HG02981 (cell line): ENCODE measurements at regions not wholly inside any gene's neighbourhood (a gene's known extent, or its start where the extent isn't known, plus 50 kb on each side); places are given as distances from the start of the nearest gene placed in this dataset.
"Not testable (repeated sequence)": the region's sequence is repeated elsewhere in the genome, so short reads cannot be mapped to it uniquely, and the experiment has no call there.

Experiments
- ATAC-seq: cut with Tn5 transposase; IDR thresholded peaks from one replicate; pipeline ENCODE4 v1.9.1; 2021; ENCODE audit warnings: mild to moderate bottlenecking, moderate library complexity; ENCODE audit not compliant: unreplicated experiment

DNA sequence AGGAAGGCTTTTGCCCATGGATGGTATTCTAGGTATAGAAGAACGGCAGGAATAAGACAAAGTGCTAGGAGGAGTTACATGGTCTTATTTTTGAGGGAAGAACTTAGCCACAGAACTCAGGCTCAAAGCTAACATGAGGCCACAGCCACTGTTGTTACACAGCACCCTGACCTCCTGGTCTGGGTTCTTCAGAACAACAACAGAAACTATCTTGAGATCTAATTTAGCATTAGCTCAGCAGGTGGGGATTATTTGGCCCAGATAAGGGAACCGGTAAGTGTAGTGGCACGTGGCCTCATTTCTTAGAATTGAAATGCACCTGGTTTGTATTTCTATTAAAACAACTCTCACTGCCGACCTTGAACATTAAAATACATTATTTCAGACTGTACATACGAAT, 1168.7 kb upstream of the SEMA6A start:
- ATAC-seq = no peak

DNA sequence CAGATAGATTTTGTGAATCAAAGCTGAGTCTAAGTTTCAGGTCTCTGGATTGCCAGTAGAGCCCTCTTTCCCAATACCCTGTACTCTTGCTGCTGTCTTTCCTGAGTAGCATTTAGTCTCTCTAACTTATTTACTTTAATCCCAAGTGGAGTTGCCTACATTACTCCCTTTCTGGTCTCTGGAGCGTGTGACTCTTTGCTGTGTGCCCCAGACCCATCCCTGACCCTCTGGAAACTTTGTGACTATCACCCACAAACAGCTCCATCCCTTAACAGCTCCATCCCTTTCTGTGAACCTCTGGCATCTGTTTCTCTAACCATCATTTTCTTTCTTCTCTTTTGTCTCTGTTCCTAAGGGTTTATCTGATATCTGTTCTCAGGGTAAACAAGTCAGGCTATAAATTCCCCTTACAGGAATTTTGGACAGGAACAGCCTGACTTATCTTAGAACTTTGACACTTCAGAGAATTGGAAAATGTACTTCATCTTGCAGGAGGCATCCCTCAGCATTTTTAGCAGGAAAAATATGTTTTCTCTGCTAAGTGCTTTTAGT, 1167.1 kb upstream of the SEMA6A start:
- ATAC-seq = no peak

DNA sequence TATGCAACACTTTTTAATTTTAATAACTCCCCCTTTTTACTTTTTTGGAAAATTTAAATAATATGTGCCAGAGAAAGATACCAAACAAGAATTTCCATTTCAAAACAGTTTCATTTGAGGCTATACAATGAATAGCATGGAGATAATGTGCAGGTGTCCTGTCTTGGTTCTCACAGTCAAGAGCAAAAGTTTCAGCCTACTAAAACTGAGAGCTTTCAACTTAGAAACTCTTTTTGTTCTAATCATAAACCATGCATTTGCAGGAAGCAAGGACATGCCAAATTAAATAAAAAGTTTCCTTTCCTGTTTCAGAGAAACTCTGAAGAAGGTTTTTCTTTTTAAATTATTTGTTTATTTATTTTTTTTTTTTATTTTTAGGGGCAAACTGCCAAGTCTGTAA, 1165.6 kb upstream of the SEMA6A start:
- ATAC-seq = no peak

DNA sequence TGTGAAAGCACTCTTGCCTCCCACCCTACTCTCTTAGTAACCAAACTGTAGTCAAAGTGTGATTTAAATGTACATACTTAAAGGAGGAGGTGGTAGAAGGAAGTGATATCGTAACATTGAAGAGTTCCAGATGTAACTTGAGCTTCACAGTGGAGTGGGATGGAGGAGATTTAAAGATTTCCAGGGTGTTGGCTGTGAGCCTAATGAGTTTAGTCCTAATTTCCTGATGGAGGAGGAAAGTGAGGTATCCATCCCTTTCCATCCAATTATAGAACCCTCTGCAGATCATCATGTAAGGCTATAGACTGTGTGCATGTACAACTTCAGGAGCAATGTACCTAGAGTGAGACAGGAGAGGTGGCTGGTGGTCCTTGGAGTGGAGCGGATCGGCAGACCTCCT, 1163.9 kb upstream of the SEMA6A start:
- ATAC-seq = no peak

DNA sequence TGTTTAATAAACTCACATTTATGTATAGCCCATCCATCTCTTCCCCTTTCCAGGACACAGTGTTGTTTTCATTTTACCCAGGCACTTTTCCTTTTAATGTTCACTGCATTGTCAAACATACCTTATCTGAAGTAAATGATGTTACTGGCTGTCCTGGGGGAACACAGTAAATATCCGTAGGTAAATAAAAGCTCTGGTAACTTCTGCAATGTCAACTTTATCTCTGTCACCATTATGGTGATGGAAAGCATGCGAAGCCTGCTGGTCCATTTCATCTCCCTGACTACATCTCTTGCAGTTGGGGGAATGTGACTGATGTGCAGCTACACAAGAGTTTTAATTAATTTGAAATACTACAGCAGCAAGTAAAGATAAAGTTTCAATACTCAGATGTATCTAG, 1162.1 kb upstream of the SEMA6A start:
- ATAC-seq = no peak

DNA sequence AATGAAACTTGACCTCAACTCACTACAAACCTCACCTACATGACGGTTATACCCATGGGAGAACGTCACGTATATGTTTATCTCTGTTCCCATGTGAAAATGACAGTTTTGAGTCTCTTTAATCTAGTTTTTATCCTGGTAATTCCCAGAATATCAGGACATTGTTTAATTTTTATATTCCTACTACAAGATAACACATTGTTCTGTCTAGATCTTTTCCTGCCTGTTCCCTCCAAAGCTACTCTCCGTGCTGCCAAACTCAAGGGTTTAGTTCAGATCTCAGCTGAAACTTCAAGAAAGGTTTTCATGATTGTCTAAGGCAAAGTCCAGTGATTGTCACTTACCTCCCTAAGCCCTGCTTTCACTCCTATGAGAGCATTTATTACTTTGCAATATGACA, 1159.4 kb upstream of the SEMA6A start:
- no peak for ATAC-seq

DNA sequence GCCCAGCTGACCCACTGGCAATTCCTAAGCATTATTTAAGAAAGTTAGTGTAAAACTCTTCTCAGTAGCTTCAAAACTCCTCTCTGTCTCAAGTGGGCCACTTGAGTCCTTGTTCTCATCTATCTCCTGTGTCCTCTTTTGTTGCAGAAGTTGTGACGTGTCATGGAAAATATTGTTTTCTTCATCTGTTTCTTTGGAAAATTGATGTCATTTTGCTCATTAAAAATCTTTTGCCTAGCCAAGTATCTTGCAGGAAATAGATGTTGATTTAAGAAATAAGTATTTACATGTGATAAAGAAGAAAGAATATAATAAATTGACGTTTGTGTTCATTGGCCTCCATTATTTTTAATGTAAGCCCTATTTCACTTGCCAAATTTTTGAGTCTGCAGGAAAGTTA, 1158.4 kb upstream of the SEMA6A start:
- ATAC-seq = no peak

DNA sequence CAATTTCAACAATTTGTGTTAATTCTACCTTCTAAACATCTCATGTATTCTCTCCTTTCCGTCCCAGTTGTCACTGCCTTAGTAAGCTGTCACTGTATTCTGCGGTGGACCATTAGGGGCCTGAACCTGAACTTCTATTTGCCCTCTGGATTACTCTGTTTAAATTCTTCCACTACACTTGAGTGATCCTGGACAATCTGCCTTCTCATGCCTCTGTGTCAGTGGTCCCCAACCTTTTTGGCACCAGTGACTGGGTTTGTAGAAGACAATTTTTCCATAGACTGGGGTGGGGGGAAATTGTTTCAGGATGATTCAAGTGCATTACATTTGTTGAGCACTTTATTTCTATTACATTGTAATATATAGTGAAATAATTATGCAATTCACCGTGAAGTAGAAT, 1157.6 kb upstream of the SEMA6A start:
- no peak for ATAC-seq

DNA sequence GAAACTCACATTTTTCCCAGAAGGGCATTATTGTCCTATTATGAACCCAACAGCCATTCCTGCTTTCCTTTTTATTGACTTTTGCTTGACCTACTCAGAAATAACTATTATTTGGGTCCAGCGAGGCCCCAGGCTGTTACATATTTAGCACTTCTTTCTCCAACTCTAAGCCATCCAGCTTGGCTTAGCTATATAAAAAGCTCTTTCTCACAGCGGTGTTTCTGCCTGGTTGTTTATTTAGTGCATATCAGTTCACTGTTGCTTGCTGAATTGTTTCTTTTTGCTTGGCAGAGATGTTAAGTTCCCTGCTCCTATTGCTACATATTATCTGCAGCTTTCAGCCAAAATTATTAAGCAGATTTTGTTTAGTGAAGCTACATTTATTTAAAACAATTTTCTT, 1156.8 kb upstream of the SEMA6A start:
- no peak for ATAC-seq

DNA sequence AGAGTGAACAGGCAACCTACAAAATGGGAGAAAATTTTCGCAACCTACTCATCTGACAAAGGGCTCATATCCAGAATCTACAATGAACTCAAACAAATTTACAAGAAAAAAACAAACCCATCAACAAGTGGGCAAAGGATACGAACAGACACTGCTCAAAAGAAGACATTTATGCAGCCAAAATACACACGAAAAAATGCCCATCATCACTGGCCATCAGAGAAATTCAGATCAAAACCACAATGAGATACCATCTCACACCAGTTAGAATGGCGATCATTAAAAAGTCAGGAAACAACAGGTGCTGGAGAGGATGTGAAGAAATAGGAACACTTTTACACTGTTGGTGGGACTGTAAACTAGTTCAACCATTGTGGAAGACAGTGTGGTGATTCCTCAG, 1146.2 kb upstream of the SEMA6A start:
- ATAC-seq = not testable (repeated sequence)

DNA sequence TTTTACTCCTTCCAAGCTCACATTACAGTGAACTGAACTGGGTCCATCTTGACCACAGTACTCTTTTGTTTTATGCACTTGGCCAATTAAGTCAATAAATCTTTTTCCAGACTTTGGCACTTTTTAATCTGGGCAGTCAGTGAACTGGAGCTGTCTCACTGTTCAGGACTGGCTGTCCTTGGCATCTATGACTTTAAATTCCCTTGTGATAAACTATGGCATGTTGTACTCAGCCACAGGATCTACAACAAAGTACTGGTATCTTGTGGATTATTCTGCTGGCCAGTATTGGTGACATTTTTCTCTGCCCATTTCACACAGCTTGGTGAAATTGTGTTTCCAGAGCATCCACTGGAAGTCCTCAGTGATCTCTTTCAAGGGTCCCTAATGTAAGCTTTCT, 1144.8 kb upstream of the SEMA6A start:
- no peak for ATAC-seq

DNA sequence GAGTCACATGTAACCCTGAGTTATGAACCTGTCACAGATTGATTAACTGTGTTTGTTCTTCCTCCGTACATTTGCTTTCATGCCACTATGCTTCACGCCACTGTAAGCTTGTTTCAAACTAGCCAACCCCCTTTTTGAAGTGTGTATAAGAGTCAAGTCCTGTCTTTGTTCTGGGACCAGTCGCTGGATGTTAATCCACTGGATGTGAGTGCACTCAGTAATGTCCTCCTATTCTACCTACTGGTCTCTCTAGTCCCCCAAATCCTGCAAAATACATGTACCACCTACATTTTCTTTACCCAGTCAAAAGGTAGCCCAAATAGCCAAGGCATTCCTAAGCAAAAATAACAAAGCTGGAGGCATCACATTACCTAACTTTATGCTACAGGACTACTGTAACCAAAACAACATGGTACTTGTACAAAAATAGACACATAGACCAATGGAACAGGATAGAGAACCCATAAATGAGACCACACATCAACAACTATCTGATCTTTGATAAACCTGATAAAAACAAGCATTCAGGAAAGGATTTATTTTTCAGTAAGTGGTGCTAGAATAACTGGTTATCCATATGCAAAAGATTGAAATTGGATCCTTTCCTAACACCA, 1139.1 kb upstream of the SEMA6A start:
- no peak for ATAC-seq

DNA sequence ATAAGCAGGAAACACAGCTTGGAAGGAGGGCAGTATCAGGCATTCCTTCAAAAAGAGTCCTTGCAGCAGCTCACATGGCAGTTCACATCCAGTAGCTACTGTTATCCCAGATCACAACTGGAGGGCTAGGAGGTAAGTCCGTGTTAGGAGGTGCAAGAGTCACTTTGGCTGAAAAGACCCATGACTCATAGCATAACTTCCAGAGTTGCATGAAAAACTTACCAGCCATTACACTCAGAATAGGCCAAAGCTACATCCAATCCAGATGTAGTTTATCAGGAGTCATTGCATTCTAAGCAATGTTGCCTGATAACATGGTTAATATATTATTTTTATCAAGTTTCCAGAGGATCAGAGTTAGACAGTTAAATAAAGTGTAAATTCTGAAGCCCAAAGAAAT, 1126.4 kb upstream of the SEMA6A start:
- ATAC-seq = no peak

DNA sequence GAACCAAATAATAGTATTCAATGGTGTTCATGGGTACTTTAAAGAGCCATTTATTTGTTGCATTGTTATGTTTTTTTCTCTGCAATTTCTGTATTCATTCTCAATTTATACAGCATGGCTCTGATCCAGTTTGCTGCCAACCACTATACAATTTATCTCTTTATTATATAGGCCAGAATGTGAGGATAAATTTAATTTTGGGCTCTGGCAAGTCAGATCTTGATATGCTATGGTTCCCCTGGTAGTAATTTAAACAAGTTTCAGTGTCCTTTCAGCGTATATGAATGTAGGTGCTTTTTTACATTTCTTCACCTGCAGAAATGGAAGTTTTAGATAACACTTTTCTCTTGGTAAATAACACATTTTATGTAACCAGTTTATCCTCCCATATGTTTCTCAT, 1118.0 kb upstream of the SEMA6A start:
- ATAC-seq = no peak

DNA sequence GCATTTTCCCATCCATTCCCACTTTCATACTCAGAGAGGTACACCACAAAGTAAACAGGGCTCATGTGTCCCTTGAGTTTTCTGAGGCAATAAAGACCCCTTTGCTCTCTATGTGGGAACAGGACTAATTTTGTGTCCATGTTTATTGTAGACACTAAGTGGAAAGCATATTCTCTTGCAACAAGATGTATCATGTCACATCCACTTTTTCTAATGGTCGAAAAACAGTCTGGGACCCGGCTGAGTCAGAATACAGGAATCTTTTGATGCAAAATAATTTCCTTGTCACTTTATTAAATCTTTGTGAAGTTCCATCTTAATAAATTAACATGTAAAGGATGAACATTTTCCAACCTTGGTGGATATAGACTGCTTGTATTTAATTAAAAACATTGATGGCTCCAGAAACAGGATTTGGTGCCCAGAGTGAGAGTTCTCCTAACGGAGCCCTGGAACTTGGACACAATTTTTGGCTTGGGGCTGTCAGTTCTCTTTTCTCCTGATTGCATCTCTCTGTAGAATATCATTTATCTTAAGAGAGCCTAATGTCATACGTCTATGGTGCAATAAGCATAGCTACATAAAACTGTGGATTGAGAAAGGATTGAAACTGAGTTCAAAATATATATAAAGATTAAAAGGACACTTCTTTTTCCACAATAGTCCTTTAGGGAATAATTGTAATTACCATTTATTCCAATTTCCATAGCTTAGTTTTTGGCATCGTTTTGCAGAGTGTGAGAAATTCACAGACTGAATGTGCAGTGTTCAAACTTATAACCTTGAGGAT, 1116.7 kb upstream of the SEMA6A start:
- no peak for ATAC-seq

DNA sequence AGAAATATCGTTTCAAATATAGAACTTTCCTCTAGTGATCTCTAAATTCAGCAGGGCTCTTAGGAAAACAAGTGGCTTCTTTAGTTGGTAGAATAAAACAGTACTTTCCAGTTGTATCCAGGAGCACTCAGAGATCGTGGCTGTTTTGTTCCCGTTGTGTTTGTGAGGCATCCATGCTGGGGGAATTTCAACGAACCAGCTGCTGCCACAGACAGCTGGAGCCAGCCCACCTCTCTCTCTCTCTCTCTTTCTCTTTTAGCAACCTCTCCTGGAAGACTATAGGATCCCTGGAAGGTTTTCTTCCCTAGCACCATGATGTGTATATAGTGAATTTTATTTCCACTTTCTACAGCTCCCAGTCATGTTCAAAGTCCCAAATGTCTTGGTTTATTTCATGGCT, 1116.0 kb upstream of the SEMA6A start:
- no peak for ATAC-seq

DNA sequence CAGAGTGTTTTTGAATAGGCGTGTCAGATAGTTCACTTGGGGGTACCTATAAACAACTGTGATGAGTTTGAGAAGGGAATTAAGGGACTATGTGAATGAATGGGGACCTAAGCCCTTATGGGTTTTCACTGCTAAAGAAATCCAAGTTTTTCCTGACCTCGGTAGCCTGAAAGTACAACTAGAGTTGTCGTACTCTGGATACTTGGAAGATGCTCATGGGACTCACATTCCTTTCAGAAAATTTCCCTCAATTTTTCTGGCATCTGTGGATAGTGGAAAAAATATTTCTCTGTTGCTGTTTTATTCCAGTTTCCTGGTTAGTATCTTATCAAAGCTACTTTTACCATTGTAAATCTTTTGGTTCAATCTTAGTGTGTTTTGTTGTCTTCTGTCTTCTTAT, 1112.3 kb upstream of the SEMA6A start:
- no peak for ATAC-seq

DNA sequence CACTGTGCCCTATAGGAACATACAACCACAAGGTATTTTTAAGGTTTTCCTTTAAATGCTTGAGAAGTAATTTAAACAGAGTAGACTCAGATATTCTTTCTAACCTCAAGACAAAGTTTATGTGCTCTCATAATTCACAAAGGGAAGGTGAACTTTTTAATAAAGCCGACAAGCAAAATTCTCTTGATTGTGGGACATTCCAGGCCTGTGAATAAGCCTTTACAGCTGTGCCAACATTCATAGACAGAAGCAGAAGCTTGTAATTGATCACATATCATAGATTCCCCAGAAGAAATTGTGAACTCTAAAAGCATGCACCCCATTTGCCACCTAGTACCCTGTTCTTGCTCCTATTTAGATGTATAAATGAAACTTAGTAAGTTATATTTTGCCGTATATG, 1107.8 kb upstream of the SEMA6A start:
- ATAC-seq = no peak

DNA sequence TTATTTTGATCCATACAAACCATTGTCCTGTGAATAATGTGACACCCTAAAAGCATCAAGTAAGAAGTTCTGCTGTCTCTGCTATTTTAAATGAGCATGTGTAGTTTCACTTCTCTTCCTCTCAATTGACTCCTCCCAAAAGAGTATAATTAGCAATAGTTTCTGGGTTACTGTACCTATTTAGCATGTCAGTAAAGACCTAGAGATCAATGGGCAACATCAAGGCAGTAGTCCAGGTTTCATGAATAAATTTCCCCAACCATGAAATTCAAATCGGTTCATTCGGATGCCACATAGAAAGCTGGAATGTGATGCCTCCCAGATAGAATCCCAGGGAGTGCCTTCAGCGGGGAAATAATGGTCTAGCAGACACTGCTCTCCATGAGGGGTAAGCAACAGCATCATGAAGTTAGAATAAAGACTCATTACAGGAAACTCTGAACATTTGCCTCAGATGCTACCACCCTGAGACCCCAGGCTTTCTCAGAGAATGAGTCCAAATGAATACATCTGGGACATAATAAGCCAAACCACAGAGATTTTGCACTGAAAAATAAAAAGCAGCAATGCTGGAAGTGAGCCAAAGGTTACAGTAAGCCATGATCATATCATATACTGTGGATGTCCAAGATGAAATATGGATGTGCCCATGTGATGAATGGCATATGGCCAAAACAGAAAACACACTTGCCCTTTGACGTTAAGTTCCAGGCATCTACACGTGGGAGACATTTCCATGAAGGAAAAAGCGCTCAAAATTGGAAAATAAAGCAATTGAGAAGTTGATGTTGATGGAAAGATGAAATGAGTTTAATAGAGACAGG, 1107.0 kb upstream of the SEMA6A start:
- ATAC-seq = no peak

DNA sequence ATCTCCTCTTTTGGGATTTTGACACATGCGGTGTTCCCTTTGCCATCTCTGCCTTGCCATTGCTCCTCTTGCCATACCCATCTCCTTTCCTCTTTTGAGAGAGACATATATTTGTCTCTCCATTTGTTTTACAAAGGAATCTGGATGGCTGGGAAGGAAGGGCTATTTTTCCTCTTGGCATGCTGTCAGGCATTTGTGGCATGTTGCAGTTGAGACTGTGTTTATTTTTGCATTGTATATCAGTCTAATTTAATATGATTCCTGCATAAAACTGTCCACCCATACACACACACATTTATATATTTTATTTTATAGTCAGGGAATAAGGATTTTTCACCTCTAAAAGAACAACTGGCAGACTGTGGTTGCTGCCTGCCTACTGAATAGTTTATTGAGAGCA, 1105.8 kb upstream of the SEMA6A start:
- no peak for ATAC-seq

DNA sequence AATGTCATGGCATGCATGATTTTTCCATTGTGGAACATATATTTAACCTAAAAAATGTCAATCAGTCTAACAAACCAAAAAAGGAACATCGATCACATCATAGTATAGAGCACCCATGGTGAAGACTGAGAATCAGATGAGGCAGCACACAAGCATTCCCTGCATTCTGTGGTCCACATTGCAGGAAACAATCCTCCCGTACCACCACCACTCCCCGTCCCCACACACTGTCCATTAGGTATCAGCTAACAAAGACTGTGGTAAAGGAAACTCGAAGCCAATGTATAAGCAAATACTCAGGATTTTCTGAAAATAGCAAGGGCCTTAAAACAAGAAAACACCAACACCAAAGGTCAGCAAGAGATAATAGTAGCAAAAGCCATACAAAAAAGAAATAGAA, 1104.4 kb upstream of the SEMA6A start:
- ATAC-seq = no peak

DNA sequence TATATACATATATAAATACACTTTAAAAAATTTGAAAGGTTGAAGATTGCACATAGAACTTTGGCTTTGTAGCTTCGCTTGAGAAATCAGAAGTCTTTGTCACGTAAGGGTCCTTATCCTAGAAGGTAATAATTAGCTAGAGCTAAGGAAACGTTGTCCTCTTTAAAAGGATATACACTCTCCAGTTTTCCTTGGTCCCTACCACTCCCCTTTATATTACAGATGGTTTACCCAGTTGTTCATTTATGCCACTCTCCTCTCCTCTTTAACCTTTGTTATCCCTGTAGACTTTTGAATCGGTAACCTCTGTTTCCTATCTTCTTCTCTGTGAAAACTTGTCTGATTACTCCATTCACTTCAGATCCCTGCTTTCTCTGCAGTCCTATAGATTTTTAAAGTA, 1101.0 kb upstream of the SEMA6A start:
- no peak for ATAC-seq
